HG02588 (cell line): ENCODE measurements at regions not wholly inside any gene's neighbourhood (a gene's known extent, or its start where the extent isn't known, plus 50 kb on each side); places are given as distances from the start of the nearest gene placed in this dataset.
"Not testable (repeated sequence)": the region's sequence is repeated elsewhere in the genome, so short reads cannot be mapped to it uniquely, and the experiment has no call there.

Source experiments
- ATAC-seq: cut with Tn5 transposase; IDR thresholded peaks from one replicate; pipeline ENCODE4 v1.9.1; 2021; ENCODE audit warnings: mild to moderate bottlenecking, moderate library complexity; ENCODE audit not compliant: unreplicated experiment

- peak; percentile 92 for ATAC-seq
Observed at GRCh38 chr12:75944097-75944904, 87.3 kb downstream of the PHLDA1 start.

- ATAC-seq = no peak
Observed at GRCh38 chr12:75943730-75944096, 87.9 kb downstream of the PHLDA1 start.

GRCh38 chr12:75941661-75942060 lies 89.9 kb downstream of the PHLDA1 start:
- ATAC-seq = not testable (repeated sequence)

DNA sequence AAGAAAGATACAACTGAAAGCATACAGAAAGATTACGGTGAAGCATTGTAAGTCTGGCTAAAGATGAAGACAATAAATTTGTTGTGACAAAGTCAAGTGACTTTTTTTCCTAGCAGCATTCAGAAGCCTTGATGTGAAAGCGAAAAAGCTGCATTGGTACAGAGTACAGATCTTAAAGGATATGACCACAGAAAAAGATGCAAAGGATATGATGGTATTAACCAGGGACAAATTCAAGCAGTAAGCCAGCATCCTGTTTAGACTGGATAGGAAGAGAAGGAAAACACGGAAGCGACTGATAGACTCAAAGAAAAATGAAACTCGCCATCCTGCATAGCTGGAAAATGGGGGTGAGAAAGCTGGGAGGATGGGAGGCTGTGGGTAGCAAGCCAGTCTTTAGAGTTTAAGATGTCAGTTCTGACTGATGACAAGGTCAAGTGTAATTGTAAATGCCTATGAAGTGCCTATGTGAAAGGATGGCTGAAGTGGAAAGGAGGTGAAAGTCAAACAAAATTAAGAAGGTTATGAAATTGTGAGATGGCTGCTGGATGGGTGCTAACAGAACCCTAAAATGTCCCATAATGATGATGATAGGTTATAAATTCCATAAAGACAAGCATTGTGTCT lies 92.4 kb downstream of the PHLDA1 start:
- ATAC-seq = no peak

DNA sequence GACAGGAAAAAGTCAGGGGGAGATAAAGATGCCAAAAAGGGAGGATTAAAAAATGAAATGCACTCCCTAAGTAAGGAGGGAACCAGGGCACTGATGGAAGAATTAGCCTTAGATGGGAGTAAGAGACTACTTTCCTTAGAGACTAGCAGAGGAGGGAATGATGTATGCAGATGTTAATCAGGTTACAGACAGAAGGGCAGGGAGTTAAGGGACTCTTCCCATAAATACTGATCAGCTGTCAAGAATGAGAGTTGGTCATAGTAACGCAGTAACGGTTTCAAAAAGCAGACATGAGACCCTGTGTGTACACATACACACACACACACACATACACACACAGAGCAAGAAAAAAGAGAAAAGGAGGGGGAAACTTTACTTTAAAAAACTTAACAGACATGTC lies 93.4 kb downstream of the PHLDA1 start:
- no peak for ATAC-seq

GRCh38 chr12:75937486-75937885 lies 94.1 kb downstream of the PHLDA1 start:
- no peak for ATAC-seq

- no peak for ATAC-seq
Observed at GRCh38 chr12:75936515-75937440, 94.8 kb downstream of the PHLDA1 start.

GRCh38 chr12:75935539-75936242 lies 95.9 kb downstream of the PHLDA1 start:
- no peak for ATAC-seq

GRCh38 chr12:75933101-75933500 lies 98.5 kb downstream of the PHLDA1 start:
- no peak for ATAC-seq

DNA sequence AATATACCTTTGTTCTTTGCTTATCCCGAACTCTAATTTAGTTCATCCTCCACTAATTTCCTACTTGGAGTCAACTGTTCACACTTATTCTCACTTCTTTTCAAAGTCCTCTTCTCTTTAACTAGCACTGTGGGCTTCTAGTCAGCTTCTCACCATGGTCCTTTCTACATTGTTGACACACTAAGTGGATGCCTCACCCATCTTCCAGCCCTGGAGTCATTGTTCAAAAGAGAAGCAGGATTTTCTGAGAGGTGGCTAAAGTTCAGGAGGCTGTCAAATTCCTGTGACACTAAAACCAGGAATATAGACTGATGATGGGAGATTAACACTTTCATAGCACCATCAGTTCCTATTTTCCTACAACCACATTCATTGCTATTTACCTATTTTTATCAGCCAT lies 99.3 kb downstream of the PHLDA1 start:
- no peak for ATAC-seq

DNA sequence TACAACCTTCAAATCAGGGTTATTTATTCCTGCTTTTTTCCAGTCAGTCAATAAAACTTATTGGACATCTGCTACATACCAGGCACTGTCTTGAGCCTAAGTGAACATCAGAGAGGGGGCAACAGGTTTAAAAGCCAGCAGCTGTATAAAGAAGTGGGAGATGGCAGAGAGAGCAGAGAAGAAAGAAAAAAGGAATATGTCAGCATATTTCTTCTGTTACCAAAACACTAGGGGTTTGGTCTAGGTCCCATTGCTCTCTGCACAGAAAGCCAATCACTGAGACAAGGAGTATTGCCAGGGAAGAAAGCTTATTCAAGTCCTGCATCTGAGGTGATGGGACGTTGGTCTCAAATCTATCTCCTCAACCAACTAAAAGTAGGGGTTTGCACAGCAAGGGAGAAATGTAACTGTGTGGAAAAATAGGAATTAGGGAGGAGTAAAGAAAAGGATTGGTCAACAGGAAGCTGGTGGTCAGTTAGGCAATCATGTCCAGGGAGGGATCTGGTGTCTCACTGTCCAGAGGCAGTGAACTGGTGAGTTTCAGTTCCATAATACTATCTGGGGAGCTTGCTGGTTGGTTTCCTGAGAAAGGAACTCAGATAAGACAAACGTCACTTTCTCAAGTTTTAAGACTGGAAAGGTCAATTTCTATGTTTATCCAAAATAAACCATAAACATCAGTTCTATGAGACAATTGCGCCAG lies 107.5 kb downstream of the PHLDA1 start:
- ATAC-seq = no peak

DNA sequence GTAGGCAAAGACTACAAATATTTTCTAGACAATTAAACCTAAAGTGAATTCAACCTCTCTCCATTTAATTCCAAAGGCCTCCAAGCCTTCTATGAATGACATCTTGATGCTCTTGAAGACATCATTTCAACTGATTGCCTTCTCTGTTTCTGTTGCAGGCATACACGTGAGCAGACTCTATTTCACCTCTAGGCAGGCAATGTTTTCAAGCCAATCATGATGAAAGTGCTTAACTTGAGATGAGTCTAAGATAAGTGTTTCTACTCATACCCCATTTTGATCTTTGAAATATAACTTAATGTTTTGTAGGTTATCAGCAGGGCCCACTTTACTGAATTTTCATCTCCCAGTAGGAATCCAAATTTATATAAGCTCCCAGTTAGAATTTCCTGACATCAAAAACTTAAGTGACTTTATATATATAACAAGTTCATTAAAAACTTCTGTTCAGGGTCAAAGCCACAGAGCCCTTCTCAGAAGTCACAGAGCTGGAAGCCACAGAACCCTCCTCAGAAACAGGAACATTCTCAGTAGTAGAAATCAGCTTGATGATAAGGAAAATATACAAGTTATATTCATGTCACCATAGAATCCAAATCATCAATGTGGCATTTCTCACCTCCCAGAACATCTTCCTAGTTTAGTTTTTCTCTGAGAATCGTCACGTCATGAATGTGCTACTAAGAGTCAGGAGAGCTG lies 108.5 kb downstream of the PHLDA1 start:
- no peak for ATAC-seq

GRCh38 chr12:75921622-75922289 lies 109.8 kb downstream of the PHLDA1 start:
- ATAC-seq = no peak

DNA sequence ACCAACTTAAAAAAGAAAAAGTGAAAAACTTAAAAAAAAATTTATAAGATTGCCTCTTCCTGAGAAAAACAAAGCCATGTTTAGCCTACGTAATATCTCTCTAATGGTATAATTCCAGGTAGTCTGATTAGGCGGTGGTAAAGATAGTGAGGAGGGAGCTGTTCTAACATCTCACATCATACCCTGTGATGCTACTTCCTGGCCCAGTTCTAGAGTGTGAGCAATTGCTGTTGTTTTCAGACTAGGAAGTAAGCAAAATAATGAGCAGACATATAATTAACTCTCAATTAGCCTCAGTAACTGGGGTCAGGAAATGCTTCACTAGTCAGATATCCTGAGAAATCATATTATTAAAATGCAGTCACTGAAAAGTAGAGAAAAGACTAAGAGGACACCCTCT lies 113.9 kb downstream of the PHLDA1 start:
- ATAC-seq = no peak

DNA sequence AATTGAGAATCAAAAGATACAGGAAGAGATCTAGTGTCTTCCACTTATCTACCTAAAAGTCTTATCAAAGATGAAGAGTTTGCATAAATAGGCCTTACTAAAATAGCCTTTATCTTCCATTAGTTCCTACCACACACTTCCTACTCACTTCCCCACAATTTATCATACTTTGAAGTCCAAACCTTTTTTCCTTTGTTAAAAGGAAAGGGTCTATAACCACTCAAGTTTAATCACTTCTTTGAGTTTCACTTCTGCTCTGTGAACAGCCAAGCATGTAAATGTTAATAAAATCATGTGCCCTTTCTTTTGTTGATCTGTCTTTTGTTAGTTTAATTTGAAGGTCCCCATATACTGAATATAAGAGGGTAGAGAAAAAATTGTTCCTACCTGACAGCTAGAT lies 114.5 kb downstream of the PHLDA1 start:
- ATAC-seq = no peak

DNA sequence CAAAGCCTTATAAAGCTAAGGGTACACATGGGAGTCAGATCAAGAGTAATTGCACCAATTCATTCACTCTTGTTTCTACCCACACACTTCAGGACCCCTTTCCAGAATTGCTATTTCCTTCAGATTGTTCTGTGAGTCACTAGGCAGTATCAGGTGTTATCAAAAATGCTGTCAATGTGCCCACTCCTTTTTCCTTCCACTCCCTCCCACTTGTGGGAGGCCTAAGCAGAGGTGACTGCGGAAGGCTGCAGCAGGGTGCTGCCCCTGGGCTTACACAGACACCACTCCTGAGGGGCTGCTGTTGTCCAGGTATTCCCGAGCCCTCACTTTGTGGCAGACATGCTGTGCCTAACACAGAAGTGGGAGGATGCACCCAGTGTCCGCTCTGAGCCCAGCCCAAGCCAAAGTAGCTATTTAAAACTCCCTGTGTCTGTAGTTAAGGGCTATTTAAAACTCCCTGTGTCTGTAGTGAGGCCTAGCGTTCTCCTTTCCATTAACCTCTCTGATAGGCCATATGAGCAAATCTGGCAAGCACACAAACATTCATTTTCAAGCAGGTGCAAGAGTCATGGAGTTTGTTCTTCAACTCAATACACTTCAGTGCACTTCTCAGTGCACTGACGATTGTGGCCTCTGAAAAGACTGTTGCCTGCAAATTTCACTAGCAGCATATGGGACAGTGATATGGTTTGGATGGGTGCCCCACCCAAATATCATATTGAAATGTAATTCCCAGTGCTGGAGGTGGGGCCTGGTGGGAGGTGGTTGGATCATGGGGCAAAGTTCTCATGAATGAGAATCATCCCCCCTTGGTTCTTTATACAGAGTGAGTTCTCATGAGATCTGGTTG lies 117.8 kb downstream of the PHLDA1 start:
- ATAC-seq = no peak

DNA sequence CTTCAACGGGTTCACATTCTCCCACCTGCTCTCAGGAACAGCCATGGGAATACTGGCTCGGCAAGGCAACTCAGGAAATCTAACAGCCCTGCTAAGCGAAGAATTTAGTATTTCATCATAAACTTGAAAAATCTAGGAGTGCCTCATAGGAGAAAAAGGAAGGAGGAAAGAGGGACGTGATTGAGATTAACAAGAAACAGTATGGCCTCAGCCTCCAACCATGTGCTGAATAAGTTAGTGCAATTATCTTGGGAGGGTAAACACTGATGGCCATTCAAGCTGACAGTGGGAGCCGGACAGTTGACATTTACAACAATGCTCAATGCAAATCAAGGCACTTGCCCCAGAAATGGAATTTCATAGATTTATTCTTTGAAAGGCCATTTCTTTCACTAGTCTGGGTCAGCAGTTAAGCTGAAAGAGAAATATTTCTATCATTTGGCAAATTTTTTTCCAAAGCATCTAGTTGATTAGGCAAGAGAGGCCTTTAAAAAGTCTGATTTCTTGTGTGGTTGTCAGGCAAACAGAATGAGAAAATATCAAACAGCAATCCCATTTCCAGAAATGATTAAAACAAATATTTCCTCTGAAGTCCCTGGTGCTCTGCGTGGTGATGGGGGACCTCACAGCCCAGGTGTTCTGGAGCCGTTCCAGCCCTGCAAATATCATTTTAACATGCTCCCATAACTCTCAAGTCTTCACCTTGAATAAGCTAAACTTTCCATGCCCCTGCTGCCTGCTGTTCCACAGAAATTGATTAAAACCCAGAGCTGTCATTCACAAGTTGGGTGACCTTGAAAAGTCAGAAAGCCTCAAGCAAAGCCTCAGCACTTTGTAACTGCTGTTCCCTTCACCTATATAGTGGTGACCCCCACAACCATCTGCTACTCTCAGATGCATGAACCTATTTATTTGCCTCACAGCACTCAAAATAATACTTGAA lies 121.6 kb downstream of the PHLDA1 start:
- no peak for ATAC-seq
